ENCODE measurements at regions not wholly inside any gene's neighbourhood (a gene's known extent, or its start where the extent isn't known, plus 50 kb on each side); places are given as distances from the start of the nearest gene placed in this dataset.
A peak's percentile ranks its signal among the peaks of the same experiment; 100 is the strongest.

DNA sequence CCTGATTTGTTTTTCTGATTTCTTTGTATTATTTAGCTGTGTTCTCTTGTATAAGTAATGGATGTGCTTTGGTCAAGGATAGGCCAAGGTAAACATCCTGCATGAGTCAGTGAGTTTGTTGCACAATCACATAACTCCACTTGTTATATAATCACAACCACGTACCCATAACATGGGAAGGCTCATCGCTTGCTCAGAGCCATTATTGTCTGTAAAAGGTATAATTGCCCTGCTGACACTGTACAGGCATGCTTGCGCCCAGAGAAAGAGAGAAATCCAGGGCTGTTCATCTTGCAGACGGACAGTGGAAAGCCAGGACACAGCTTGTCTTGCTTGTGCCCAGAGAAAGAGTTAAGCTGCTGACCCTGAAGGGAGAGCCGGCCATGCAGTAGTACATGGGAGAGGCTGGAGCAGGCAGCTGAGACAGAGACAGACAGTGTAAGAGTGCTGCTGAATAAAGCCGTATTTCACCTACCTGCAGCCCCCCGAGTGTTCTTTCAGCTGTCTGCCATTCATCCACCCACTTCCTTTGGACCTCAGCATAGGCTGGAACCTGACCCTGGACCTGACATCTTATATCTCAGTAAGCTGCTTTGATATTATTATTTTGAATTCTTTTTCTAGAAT is 174.7 kb upstream of the DAAM1 start (continued):
- TF ChIP-seq MED1 (CRISPR knock-in tag; IDR thresholded peaks at IDR 0.05) (peak; percentile 86), CREB1 (IDR thresholded peaks at IDR 0.05) (no peak), CREB1 (CRISPR knock-in tag; IDR thresholded peaks at IDR 0.05) (peak; percentile 32; the same call in 1 of the 2 replicates), ZNF230 (CRISPR knock-in tag; IDR thresholded peaks at IDR 0.05) (no peak), ATF1 (CRISPR knock-in tag; IDR thresholded peaks at IDR 0.05) (no peak), TP53 (CRISPR knock-in tag; conservative IDR thresholded peaks at IDR 0.05) (0 out of 2 replicates have a peak, but pooled peaks have one; percentile 33), MZF1 (CRISPR knock-in tag; IDR thresholded peaks at IDR 0.05; ENCODE audit: borderline replicate concordance) (no peak), REPIN1 (CRISPR knock-in tag; IDR thresholded peaks at IDR 0.05; ENCODE audit: borderline replicate concordance, low read depth) (no peak; the same call in 1 of the 2 replicates), ZNF605 (CRISPR knock-in tag; IDR thresholded peaks at IDR 0.05) (no peak), RNF2 (conservative IDR thresholded peaks at IDR 0.05; ENCODE audit: low read depth) (no peak), ZNF33B (CRISPR knock-in tag; IDR thresholded peaks at IDR 0.05) (no peak), MTERF4 (CRISPR knock-in tag; IDR thresholded peaks at IDR 0.05) (no peak), ZNF296 (CRISPR knock-in tag; conservative IDR thresholded peaks at IDR 0.05) (no peak), ZBTB1 (CRISPR knock-in tag; IDR thresholded peaks at IDR 0.05; ENCODE audit: borderline replicate concordance) (no peak), POLR2AphosphoS5 (IDR thresholded peaks at IDR 0.05; ENCODE audit: low read depth, low read length) (no peak), CAMTA2 (CRISPR knock-in tag; IDR thresholded peaks at IDR 0.05; ENCODE audit: borderline replicate concordance) (no peak), ATF7-NPFF (CRISPR knock-in tag; IDR thresholded peaks at IDR 0.05; ENCODE audit: low read depth) (no peak)
- TF ChIP-seq, protein P1, sequence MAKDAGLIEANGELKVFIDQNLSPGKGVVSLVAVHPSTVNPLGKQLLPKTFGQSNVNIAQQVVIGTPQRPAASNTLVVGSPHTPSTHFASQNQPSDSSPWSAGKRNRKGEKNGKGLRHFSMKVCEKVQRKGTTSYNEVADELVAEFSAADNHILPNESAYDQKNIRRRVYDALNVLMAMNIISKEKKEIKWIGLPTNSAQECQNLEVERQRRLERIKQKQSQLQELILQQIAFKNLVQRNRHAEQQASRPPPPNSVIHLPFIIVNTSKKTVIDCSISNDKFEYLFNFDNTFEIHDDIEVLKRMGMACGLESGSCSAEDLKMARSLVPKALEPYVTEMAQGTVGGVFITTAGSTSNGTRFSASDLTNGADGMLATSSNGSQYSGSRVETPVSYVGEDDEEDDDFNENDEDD (CRISPR knock-in tag; IDR thresholded peaks at IDR 0.05; ENCODE audit: borderline replicate concordance) = no peak
- TF ChIP-seq, protein P2, sequence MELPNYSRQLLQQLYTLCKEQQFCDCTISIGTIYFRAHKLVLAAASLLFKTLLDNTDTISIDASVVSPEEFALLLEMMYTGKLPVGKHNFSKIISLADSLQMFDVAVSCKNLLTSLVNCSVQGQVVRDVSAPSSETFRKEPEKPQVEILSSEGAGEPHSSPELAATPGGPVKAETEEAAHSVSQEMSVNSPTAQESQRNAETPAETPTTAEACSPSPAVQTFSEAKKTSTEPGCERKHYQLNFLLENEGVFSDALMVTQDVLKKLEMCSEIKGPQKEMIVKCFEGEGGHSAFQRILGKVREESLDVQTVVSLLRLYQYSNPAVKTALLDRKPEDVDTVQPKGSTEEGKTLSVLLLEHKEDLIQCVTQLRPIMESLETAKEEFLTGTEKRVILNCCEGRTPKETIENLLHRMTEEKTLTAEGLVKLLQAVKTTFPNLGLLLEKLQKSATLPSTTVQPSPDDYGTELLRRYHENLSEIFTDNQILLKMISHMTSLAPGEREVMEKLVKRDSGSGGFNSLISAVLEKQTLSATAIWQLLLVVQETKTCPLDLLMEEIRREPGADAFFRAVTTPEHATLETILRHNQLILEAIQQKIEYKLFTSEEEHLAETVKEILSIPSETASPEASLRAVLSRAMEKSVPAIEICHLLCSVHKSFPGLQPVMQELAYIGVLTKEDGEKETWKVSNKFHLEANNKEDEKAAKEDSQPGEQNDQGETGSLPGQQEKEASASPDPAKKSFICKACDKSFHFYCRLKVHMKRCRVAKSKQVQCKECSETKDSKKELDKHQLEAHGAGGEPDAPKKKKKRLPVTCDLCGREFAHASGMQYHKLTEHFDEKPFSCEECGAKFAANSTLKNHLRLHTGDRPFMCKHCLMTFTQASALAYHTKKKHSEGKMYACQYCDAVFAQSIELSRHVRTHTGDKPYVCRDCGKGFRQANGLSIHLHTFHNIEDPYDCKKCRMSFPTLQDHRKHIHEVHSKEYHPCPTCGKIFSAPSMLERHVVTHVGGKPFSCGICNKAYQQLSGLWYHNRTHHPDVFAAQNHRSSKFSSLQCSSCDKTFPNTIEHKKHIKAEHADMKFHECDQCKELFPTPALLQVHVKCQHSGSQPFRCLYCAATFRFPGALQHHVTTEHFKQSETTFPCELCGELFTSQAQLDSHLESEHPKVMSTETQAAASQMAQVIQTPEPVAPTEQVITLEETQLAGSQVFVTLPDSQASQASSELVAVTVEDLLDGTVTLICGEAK (IDR thresholded peaks at IDR 0.05) = no peak
- TF ChIP-seq, protein P2 (CRISPR knock-in tag; IDR thresholded peaks at IDR 0.05) = no peak

Measured in HepG2 (cell line).